ENCODE measurements at regions not wholly inside any gene's neighbourhood (a gene's known extent, or its start where the extent isn't known, plus 50 kb on each side); places are given as distances from the start of the nearest gene placed in this dataset.

GRCh38 chr3:94543161-94543560 is 480.3 kb downstream of the NSUN3 start:
- TF ChIP-seq CTCF (IDR thresholded peaks at IDR 0.05) (no peak), EP300 (IDR thresholded peaks at IDR 0.05) (no peak)
